ENCODE measurements at regions not wholly inside any gene's neighbourhood (a gene's known extent, or its start where the extent isn't known, plus 50 kb on each side); places are given as distances from the start of the nearest gene placed in this dataset.

DNA sequence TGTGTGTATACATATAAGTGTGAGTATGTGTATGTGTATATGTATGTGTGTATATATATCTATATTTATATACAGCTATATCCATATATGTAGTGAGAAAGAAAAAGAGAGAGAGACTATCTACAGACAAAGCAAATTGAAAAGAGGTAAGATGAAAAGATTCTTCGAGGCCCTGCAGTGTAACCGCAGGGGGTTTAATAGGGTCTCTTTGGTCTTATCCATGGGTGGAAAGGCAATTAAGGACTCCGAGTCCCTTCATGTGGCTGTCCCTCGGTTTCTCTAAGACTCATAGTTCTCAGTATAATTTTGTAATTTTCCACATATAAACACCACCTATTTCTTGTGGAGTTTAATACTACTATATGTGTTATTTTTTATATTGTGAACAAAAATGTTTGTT is 50.6 kb upstream of the JAZF1 start:
- ChIA-PET CTCF (interaction anchor here (0.6 kb wide), 1 partner anchor 19 kb away, joined by 3 read pairs; no protein-coding TSS in a partner anchor), POLR2A (no interaction called here)
- H4K20me1 ChIP-seq (ENCODE audit: insufficient read depth): no peaks in the 10 kb centered on the region

DNA sequence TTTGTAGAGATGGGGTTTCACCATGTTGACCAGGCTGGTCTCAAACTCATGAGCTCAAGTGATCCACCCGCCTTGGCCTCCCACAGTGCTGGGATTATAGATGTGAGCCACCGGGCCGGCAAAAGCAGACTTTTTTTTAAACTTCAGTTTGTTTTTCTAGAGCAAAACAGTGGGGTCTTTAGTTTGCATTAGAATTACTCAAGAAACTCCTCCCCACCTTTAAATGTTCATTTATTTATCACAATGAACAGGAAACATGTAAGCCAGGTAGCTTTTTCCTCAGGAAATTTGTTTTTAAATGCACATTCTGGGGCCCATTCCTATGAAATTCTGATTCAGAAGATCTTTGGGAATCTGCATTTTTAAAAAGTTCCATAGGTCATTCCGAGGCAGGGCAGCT is 56.0 kb upstream of the JAZF1 start:
- POLR2A ChIA-PET: no interaction called here
- TF ChIP-seq ELF1 (IDR thresholded peaks at IDR 0.05) (no peak), JUND (IDR thresholded peaks at IDR 0.05) (no peak), RXRA (IDR thresholded peaks at IDR 0.05; ENCODE audit: borderline replicate concordance, low read depth) (no peak), RCOR1 (IDR thresholded peaks at IDR 0.05; ENCODE audit: low read length) (no peak), YY1 (IDR thresholded peaks at IDR 0.05; ENCODE audit: low read depth) (no peak), TEAD4 (IDR thresholded peaks at IDR 0.05; ENCODE audit: borderline replicate concordance, insufficient read depth) (no peak), FOXJ3 (CRISPR knock-in tag; IDR thresholded peaks at IDR 0.05) (no peak)
- TF ChIP-seq, protein P1, sequence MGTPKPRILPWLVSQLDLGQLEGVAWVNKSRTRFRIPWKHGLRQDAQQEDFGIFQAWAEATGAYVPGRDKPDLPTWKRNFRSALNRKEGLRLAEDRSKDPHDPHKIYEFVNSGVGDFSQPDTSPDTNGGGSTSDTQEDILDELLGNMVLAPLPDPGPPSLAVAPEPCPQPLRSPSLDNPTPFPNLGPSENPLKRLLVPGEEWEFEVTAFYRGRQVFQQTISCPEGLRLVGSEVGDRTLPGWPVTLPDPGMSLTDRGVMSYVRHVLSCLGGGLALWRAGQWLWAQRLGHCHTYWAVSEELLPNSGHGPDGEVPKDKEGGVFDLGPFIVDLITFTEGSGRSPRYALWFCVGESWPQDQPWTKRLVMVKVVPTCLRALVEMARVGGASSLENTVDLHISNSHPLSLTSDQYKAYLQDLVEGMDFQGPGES (IDR thresholded peaks at IDR 0.05; ENCODE audit: low read depth, low read length): no peak
- TF ChIP-seq, protein P2, sequence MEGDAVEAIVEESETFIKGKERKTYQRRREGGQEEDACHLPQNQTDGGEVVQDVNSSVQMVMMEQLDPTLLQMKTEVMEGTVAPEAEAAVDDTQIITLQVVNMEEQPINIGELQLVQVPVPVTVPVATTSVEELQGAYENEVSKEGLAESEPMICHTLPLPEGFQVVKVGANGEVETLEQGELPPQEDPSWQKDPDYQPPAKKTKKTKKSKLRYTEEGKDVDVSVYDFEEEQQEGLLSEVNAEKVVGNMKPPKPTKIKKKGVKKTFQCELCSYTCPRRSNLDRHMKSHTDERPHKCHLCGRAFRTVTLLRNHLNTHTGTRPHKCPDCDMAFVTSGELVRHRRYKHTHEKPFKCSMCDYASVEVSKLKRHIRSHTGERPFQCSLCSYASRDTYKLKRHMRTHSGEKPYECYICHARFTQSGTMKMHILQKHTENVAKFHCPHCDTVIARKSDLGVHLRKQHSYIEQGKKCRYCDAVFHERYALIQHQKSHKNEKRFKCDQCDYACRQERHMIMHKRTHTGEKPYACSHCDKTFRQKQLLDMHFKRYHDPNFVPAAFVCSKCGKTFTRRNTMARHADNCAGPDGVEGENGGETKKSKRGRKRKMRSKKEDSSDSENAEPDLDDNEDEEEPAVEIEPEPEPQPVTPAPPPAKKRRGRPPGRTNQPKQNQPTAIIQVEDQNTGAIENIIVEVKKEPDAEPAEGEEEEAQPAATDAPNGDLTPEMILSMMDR (IDR thresholded peaks at IDR 0.05): no peak
- TF ChIP-seq, protein P3, sequence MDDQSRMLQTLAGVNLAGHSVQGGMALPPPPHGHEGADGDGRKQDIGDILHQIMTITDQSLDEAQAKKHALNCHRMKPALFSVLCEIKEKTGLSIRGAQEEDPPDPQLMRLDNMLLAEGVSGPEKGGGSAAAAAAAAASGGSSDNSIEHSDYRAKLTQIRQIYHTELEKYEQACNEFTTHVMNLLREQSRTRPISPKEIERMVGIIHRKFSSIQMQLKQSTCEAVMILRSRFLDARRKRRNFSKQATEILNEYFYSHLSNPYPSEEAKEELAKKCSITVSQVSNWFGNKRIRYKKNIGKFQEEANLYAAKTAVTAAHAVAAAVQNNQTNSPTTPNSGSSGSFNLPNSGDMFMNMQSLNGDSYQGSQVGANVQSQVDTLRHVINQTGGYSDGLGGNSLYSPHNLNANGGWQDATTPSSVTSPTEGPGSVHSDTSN (IDR thresholded peaks at IDR 0.05): no peak
- no peak overlapping the region for H3K4me2 ChIP-seq
- CTCF ChIA-PET: no interaction called here
- H3K27me3 ChIP-seq (ENCODE audit: insufficient read depth): no peaks in the 10 kb centered on the region
- H3K9ac ChIP-seq: no peak overlapping the region
- no peak overlapping the region for H3K4me3 ChIP-seq (ENCODE audit: low read depth in 2 of 2, low read length in 1 of 2)
- WGBS (ENCODE audit: low lambda C conversion rate): 71% methylated on average over 4 of the region's 4 CpGs
- H2AFZ ChIP-seq (ENCODE audit: low read depth): no peak overlapping the region
- no peaks in the 10 kb centered on the region for H3K9me3 ChIP-seq
- no peaks in the 10 kb centered on the region for H3K9me2 ChIP-seq
- no peaks in the 10 kb centered on the region for H3K36me3 ChIP-seq (replicated peaks in 1 of 2; ENCODE audit: control insufficient read depth in 1 of 2, insufficient read depth in 2 of 2, low read length in 1 of 2)
- no peaks in the 10 kb centered on the region for H3K79me2 ChIP-seq (ENCODE audit: insufficient read depth)
- H3K27ac ChIP-seq (ENCODE audit: low read depth in 2 of 2, low read length in 1 of 2): no peak overlapping the region
- no peaks in the 10 kb centered on the region for H3F3A ChIP-seq (replicated peaks; ENCODE audit: insufficient read depth)
- no peak for DNase-seq
- H4K20me1 ChIP-seq (ENCODE audit: insufficient read depth): no peaks in the 10 kb centered on the region
- H3K4me1 ChIP-seq (ENCODE audit: control insufficient read depth in 1 of 2, insufficient read depth in 2 of 2, low read depth in 1 of 2, low read length in 1 of 2): no peaks in the 10 kb centered on the region

More for the DNA sequence above, 50.6 kb upstream of the JAZF1 start:
- no peaks in the 10 kb centered on the region for H3K4me1 ChIP-seq (ENCODE audit: control insufficient read depth in 1 of 2, insufficient read depth in 2 of 2, low read depth in 1 of 2, low read length in 1 of 2)
- TF ChIP-seq RXRA (IDR thresholded peaks at IDR 0.05; ENCODE audit: borderline replicate concordance, low read depth): no peak
- no peak for TF ChIP-seq FOXJ3 (CRISPR knock-in tag; IDR thresholded peaks at IDR 0.05)
- no peak for TF ChIP-seq ELF1 (IDR thresholded peaks at IDR 0.05)
- TF ChIP-seq RCOR1 (IDR thresholded peaks at IDR 0.05; ENCODE audit: low read length): no peak
- WGBS (ENCODE audit: low lambda C conversion rate): 61% methylated on average over 4 of the region's 4 CpGs
- no peak overlapping the region for H3K4me3 ChIP-seq (ENCODE audit: low read depth in 2 of 2, low read length in 1 of 2)
- no peaks in the 10 kb centered on the region for H3K79me2 ChIP-seq (ENCODE audit: insufficient read depth)
- no peak overlapping the region for H2AFZ ChIP-seq (ENCODE audit: low read depth)
- no peak overlapping the region for H3K9ac ChIP-seq
- H3K4me2 ChIP-seq: no peak overlapping the region
- no peaks in the 10 kb centered on the region for H3K36me3 ChIP-seq (replicated peaks in 1 of 2; ENCODE audit: control insufficient read depth in 1 of 2, insufficient read depth in 2 of 2, low read length in 1 of 2)
- H3K9me3 ChIP-seq: no peaks in the 10 kb centered on the region
- no peak for DNase-seq
- no peaks in the 10 kb centered on the region for H3K9me2 ChIP-seq
- H3F3A ChIP-seq (replicated peaks; ENCODE audit: insufficient read depth): no peaks in the 10 kb centered on the region
- no peak overlapping the region for H3K27ac ChIP-seq (ENCODE audit: low read depth in 2 of 2, low read length in 1 of 2)
- no peaks in the 10 kb centered on the region for H3K27me3 ChIP-seq (ENCODE audit: insufficient read depth)

All from SK-N-SH (cell line).